ENCODE measurements at regions not wholly inside any gene's neighbourhood (a gene's known extent, or its start where the extent isn't known, plus 50 kb on each side); places are given as distances from the start of the nearest gene placed in this dataset.

DNA sequence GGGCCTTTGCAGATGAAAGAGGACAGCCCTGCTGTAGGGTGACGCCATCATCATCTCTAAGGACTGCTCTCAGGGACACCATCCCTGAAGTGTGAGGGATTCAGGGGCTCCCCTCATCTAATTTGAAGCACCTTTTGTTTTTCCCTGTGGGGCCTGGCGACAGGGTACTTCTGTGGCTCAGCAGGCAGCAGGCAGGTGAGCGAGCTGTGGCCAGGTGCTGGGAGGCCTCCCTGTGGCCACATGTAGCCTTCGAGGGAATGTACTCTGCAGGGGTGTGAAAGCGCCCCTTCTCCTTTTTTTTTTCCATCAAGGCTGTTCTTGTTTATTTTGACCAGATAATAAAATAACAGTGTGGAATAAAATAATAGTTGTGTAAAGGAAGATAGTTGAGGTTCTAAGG lies 118.2 kb upstream of the DPP6 start:
- WGBS (ENCODE audit: insufficient coverage) = 100% methylated on average over 2 of the region's 5 CpGs
- no peak overlapping the region for H3K4me3 ChIP-seq (ENCODE audit: low read length)

DNA sequence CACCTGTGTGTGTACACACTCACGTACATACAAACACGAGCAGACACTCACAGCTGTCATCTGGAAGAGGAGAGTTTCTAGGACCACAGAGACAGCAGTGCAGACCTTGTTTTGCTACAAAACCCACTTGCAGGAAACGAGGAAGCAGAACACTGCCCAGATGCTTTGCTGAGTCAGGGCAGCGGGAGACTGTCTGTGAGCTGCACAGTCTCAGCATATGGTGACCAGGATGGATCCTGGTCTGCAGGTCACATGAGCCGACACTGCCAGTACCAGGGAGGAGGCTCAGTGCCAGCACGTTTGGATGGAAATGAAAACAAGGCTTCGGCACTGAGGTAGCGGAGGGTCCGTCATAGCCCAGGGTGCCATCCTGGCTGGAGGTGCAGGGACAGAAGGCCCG lies 117.6 kb upstream of the DPP6 start:
- Histone ChIP-seq H3K27ac (ENCODE audit: low read length) (no peak overlapping the region), H3K27me3 (ENCODE audit: control insufficient read depth, insufficient read depth, low read length) (no peaks in the 10 kb centered on the region), H3K36me3 (ENCODE audit: control insufficient read depth, insufficient read depth, low read length) (no peaks in the 10 kb centered on the region), H3K4me1 (ENCODE audit: control insufficient read depth, insufficient read depth, low read length) (no peaks in the 10 kb centered on the region), H3K4me3 (ENCODE audit: low read length) (no peak overlapping the region), H3K9me3 (replicated peaks; ENCODE audit: control insufficient read depth, low read depth, low read length) (no peaks in the 10 kb centered on the region)
- no peak for DNase-seq
- WGBS (ENCODE audit: insufficient coverage) = 64% methylated on average over 8 of the region's 10 CpGs

More for the DNA sequence above, 118.2 kb upstream of the DPP6 start:
- no peak for DNase-seq
- H3K9me3 ChIP-seq (replicated peaks; ENCODE audit: control insufficient read depth, low read depth, low read length) = no peaks in the 10 kb centered on the region
- no peak overlapping the region for H3K27ac ChIP-seq (ENCODE audit: low read length)
- H3K36me3 ChIP-seq (ENCODE audit: control insufficient read depth, insufficient read depth, low read length) = no peaks in the 10 kb centered on the region
- no peaks in the 10 kb centered on the region for H3K4me1 ChIP-seq (ENCODE audit: control insufficient read depth, insufficient read depth, low read length)
- H3K27me3 ChIP-seq (ENCODE audit: control insufficient read depth, insufficient read depth, low read length) = no peaks in the 10 kb centered on the region

DNA sequence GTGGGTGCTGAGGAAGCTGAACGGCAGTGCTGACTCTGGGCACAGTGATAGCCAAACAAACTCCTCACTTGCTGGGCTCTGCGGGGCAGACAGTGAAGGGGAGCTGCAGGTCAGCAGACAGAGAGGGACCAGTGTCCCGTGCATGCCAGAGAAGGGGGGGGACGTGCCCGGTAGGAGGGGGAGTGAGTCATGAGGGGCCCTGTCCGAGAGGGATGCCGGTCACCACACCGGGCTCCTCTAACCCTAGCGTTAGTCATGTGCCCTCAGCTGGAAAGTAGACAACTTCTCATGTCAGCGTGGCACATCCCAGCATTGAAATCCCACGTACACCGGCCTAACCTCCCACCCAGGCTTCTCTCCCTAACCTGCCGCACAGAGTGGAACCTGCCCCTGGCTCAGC lies 117.1 kb upstream of the DPP6 start:
- no peaks in the 10 kb centered on the region for H3K27me3 ChIP-seq (ENCODE audit: control insufficient read depth, insufficient read depth, low read length)
- no peak for DNase-seq
- 76% methylated on average over 10 of the region's 13 CpGs for WGBS (ENCODE audit: insufficient coverage)
- no peaks in the 10 kb centered on the region for H3K36me3 ChIP-seq (ENCODE audit: control insufficient read depth, insufficient read depth, low read length)
- no peaks in the 10 kb centered on the region for H3K9me3 ChIP-seq (replicated peaks; ENCODE audit: control insufficient read depth, low read depth, low read length)
- no peaks in the 10 kb centered on the region for H3K4me1 ChIP-seq (ENCODE audit: control insufficient read depth, insufficient read depth, low read length)
- H3K4me3 ChIP-seq (ENCODE audit: low read length) = no peak overlapping the region
- H3K27ac ChIP-seq (ENCODE audit: low read length) = no peak overlapping the region

DNA sequence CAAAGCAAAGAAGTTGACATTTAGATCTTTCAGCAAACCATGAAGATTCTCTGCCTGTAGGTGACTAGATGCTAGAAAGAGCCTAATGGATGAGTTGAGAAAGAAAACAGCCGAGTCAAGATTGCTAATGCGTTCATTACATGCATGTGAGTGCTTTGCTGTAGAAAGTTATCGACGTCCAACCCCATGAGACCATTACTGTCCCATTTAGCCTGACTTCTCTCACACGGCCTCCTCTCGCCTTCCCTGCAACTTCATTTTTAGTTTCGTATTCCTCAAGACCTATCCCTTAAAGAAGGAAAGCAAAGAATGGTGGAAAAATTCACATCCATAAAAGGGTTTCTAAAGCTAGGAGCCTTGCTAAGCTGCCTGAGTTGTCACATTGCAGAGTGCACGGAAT lies 113.7 kb upstream of the DPP6 start:
- H3K27me3 ChIP-seq (ENCODE audit: control insufficient read depth, insufficient read depth, low read length) = no peaks in the 10 kb centered on the region
- no peak overlapping the region for H3K4me3 ChIP-seq (ENCODE audit: low read length)
- DNase-seq = no peak
- 100% methylated on average over 1 of the region's 8 CpGs for WGBS (ENCODE audit: insufficient coverage)
- H3K4me1 ChIP-seq (ENCODE audit: control insufficient read depth, insufficient read depth, low read length) = no peaks in the 10 kb centered on the region
- H3K27ac ChIP-seq (ENCODE audit: low read length) = no peak overlapping the region
- H3K36me3 ChIP-seq (ENCODE audit: control insufficient read depth, insufficient read depth, low read length) = no peaks in the 10 kb centered on the region
- H3K9me3 ChIP-seq (replicated peaks; ENCODE audit: control insufficient read depth, low read depth, low read length) = no peaks in the 10 kb centered on the region

DNA sequence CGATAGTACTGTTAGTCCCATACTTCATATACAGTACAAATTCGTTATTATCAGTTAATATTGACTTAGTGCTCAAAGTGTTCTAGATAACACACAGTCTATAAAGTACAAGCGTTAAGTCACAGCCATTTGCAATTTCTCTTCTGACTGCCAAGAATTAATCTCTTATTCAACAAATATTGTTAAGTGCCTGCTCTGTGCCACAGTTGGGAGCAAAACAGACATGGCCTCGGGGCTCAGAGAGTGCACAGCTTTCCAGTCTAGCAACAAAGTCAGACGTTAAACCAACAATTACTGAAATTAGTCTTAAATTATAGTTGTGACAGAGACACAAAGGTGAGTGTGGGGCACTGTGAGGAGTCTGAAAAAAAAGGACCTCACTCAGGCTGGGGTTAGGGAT lies 113.0 kb upstream of the DPP6 start:
- H3K9me3 ChIP-seq (replicated peaks; ENCODE audit: control insufficient read depth, low read depth, low read length) = no peaks in the 10 kb centered on the region
- WGBS (ENCODE audit: insufficient coverage) = 71% methylated on average over 1 of the region's 5 CpGs
- H3K4me3 ChIP-seq (ENCODE audit: low read length) = no peak overlapping the region
- no peak overlapping the region for H3K27ac ChIP-seq (ENCODE audit: low read length)
- H3K36me3 ChIP-seq (ENCODE audit: control insufficient read depth, insufficient read depth, low read length) = no peaks in the 10 kb centered on the region
- H3K4me1 ChIP-seq (ENCODE audit: control insufficient read depth, insufficient read depth, low read length) = no peaks in the 10 kb centered on the region
- no peaks in the 10 kb centered on the region for H3K27me3 ChIP-seq (ENCODE audit: control insufficient read depth, insufficient read depth, low read length)
- DNase-seq = no peak

DNA sequence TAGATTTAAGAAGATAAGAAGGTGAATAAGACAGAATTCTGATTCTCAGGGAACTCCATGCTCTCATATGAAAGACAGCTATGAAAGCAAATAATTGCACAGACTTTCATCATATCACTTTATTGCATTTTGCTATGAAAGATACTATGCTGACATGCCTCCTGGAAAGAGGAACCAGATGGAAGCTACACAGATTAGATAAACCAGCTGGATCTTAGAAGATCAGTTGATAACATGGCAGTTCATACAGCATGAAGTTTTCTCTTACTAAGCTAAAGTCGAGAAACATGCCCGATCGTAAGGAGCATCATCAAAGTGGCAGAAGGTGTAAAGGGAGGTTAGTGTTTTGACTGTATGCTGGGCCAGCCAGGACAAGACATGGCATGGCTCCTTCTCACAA lies 112.5 kb upstream of the DPP6 start:
- DNase-seq = no peak
- Histone ChIP-seq H3K27me3 (ENCODE audit: control insufficient read depth, insufficient read depth, low read length) (no peaks in the 10 kb centered on the region), H3K4me1 (ENCODE audit: control insufficient read depth, insufficient read depth, low read length) (no peaks in the 10 kb centered on the region), H3K9me3 (replicated peaks; ENCODE audit: control insufficient read depth, low read depth, low read length) (no peaks in the 10 kb centered on the region), H3K27ac (ENCODE audit: low read length) (no peak overlapping the region), H3K36me3 (ENCODE audit: control insufficient read depth, insufficient read depth, low read length) (no peaks in the 10 kb centered on the region), H3K4me3 (ENCODE audit: low read length) (no peak overlapping the region)
- WGBS (ENCODE audit: insufficient coverage) = no CpG with 5 or more reads among the region's 3 CpGs

DNA sequence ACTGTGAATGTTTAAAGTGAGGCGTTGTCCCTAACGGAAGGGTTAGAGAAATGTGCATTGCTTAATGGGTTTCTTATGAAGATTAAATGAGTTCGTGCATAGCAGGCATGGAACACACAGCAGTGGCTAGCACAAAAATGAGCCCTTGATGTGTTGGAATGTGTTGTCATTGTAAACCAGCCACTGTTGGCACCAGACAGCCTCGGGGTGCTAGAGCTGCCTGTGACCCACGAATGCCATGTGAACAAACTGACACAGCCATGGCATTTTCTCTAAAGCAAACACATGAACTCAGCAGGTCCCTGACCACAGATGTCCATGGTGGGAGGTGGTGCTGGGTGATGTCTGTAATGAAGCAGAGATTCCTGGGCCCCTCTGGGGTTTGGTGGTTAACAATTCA lies 111.1 kb upstream of the DPP6 start:
- DNase-seq = no peak
- no peaks in the 10 kb centered on the region for H3K36me3 ChIP-seq (ENCODE audit: control insufficient read depth, insufficient read depth, low read length)
- 74% methylated on average over 3 of the region's 5 CpGs for WGBS (ENCODE audit: insufficient coverage)

DNA sequence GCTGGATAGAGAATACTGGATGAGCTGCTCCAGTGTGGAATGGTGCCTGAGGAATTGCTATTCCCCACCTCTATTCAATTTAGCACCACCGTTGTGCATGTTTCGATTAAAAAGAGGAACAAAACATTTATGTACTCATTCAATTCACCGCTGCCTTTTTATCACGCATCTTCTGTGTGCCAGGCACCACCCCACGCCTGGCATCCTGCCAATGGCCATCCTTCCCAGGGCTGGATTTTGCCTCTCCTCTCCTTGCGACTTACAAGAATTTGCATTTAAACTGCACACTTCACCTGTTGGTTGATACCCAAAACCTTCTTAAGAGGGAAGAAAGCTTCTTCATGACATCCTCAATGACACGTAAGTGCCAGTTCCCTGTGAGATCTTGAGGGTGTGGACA lies 110.2 kb upstream of the DPP6 start:
- Histone ChIP-seq H3K9me3 (replicated peaks; ENCODE audit: control insufficient read depth, low read depth, low read length) (no peaks in the 10 kb centered on the region), H3K27ac (ENCODE audit: low read length) (no peak overlapping the region), H3K4me1 (ENCODE audit: control insufficient read depth, insufficient read depth, low read length) (peaks cover 2% of the 10 kb centered on the region), H3K36me3 (ENCODE audit: control insufficient read depth, insufficient read depth, low read length) (no peaks in the 10 kb centered on the region), H3K4me3 (ENCODE audit: low read length) (no peak overlapping the region), H3K27me3 (ENCODE audit: control insufficient read depth, insufficient read depth, low read length) (no peaks in the 10 kb centered on the region)
- WGBS (ENCODE audit: insufficient coverage) = 86% methylated on average over 6 of the region's 7 CpGs
- DNase-seq = no peak

More for the DNA sequence above, 111.1 kb upstream of the DPP6 start:
- no peaks in the 10 kb centered on the region for H3K4me1 ChIP-seq (ENCODE audit: control insufficient read depth, insufficient read depth, low read length)
- no peak overlapping the region for H3K27ac ChIP-seq (ENCODE audit: low read length)
- H3K4me3 ChIP-seq (ENCODE audit: low read length) = no peak overlapping the region
- no peaks in the 10 kb centered on the region for H3K27me3 ChIP-seq (ENCODE audit: control insufficient read depth, insufficient read depth, low read length)
- H3K9me3 ChIP-seq (replicated peaks; ENCODE audit: control insufficient read depth, low read depth, low read length) = no peaks in the 10 kb centered on the region

DNA sequence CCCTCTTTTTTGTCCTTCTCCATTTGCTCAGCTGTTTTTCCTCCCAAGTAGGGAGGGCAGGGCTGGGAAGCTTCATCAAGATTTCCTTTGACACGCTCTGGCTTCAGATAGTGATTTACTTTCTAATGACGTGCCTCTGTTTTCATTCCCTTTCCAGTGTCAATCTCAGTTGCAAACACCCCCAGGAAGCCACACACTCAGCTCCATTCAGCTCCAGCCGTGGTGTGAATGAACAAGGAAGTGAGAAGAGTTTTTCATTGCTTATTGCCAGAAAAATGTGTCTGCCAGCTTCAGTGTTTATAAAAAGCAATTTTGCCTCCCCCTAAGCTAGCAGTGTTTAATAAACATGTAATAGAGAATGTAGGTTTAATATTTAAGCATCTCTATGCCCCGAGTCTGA lies 108.7 kb upstream of the DPP6 start:
- peak; percentile 14 for DNase-seq
- Histone ChIP-seq H3K9me3 (replicated peaks; ENCODE audit: control insufficient read depth, low read depth, low read length) (no peaks in the 10 kb centered on the region), H3K27me3 (ENCODE audit: control insufficient read depth, insufficient read depth, low read length) (no peaks in the 10 kb centered on the region), H3K27ac (ENCODE audit: low read length) (no peak overlapping the region), H3K4me3 (ENCODE audit: low read length) (no peak overlapping the region), H3K4me1 (ENCODE audit: control insufficient read depth, insufficient read depth, low read length) (peaks cover 4% of the 10 kb centered on the region), H3K36me3 (ENCODE audit: control insufficient read depth, insufficient read depth, low read length) (no peaks in the 10 kb centered on the region)
- no CpG with 5 or more reads among the region's 4 CpGs for WGBS (ENCODE audit: insufficient coverage)

DNA sequence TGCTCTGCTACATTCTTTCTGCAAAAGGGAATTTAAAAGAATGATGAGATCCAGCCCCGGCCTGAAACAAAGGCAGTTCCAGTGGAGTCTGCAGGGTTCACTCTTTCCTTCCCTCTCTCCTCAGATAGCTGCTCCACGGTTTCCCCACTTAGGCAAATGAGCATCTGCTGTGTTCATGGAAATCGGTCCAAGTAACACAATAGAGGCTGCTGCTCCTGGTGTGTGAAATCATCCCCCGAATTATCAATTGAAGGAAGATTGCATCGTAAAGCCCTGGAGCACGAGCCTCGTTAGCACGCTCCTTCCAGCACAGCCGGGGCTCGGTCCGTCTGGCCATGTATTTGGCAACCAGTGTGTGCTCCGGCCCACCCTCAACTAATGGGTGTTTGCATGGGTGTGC lies 108.3 kb upstream of the DPP6 start:
- no peak overlapping the region for H3K4me3 ChIP-seq (ENCODE audit: low read length)
- peak; percentile 45 for DNase-seq

DNA sequence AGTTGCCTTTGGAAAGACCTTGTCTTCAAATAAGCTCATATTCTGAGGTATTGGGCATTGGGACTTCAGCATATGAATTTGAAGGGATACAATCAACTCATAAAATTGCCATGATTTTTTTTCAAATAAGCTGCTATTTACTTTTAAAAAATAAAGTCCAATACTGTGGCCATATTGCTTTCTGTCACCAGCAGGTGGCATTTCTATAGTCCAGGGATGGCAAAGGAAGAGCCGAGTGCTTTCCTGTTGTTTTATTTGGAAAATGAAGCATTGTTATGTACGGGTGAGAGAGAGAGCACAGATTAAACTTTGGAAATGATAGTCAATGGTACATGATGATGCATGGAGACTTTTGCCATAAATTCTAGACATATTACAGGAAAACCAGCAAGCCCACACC lies 104.1 kb upstream of the DPP6 start:
- DNase-seq = no peak
- no peaks in the 10 kb centered on the region for H3K27me3 ChIP-seq (ENCODE audit: control insufficient read depth, insufficient read depth, low read length)
- H3K4me1 ChIP-seq (ENCODE audit: control insufficient read depth, insufficient read depth, low read length) = peaks cover 11% of the 10 kb centered on the region
- H3K27ac ChIP-seq (ENCODE audit: low read length) = no peak overlapping the region
- H3K9me3 ChIP-seq (replicated peaks; ENCODE audit: control insufficient read depth, low read depth, low read length) = no peaks in the 10 kb centered on the region
- no peaks in the 10 kb centered on the region for H3K36me3 ChIP-seq (ENCODE audit: control insufficient read depth, insufficient read depth, low read length)
- WGBS (ENCODE audit: insufficient coverage) = 55% methylated on average over 2 of the region's 2 CpGs
- no peak overlapping the region for H3K4me3 ChIP-seq (ENCODE audit: low read length)

More for the DNA sequence above, 108.3 kb upstream of the DPP6 start:
- Histone ChIP-seq H3K4me1 (ENCODE audit: control insufficient read depth, insufficient read depth, low read length) (peaks cover 4% of the 10 kb centered on the region), H3K9me3 (replicated peaks; ENCODE audit: control insufficient read depth, low read depth, low read length) (no peaks in the 10 kb centered on the region), H3K36me3 (ENCODE audit: control insufficient read depth, insufficient read depth, low read length) (no peaks in the 10 kb centered on the region), H3K27me3 (ENCODE audit: control insufficient read depth, insufficient read depth, low read length) (no peaks in the 10 kb centered on the region), H3K27ac (ENCODE audit: low read length) (no peak overlapping the region)
- WGBS (ENCODE audit: insufficient coverage) = 43% methylated on average over 8 of the region's 12 CpGs
